GM19455 (cell line): ENCODE measurements at regions not wholly inside any gene's neighbourhood (a gene's known extent, or its start where the extent isn't known, plus 50 kb on each side); places are given as distances from the start of the nearest gene placed in this dataset.
A peak's percentile ranks its signal among the peaks of the same experiment; 100 is the strongest.

Source experiments
- ATAC-seq: cut with Tn5 transposase; IDR thresholded peaks from one replicate; pipeline ENCODE4 v1.9.1; 2021; ENCODE audit not compliant: unreplicated experiment

- no peak for ATAC-seq
Observed at GRCh38 chr6:122524056-122524455, 52.4 kb upstream of the SERINC1 start.

GRCh38 chr6:122530440-122531046 is 58.9 kb upstream of the SERINC1 start:
- ATAC-seq, result peak; percentile 99

- ATAC-seq, result no peak
Observed at GRCh38 chr6:122548281-122548680, 61.9 kb upstream of the PKIB start.

GRCh38 chr6:122548820-122549219 is 61.4 kb upstream of the PKIB start:
- no peak for ATAC-seq

GRCh38 chr6:122553697-122554096 is 56.5 kb upstream of the PKIB start:
- ATAC-seq, result no peak

GRCh38 chr6:122555561-122555960 is 54.6 kb upstream of the PKIB start:
- ATAC-seq, result no peak

- no peak for ATAC-seq
Observed at GRCh38 chr6:122558080-122558479, 52.1 kb upstream of the PKIB start.
